HepG2 (cell line): ENCODE measurements at regions not wholly inside any gene's neighbourhood (a gene's known extent, or its start where the extent isn't known, plus 50 kb on each side); places are given as distances from the start of the nearest gene placed in this dataset.

Experiments
- DPF2 ChIP-seq: sonication (generic); formaldehyde crosslinking; IDR thresholded peaks from 2 replicates; pipeline ENCODE4 v1.4.0; 2020; ENCODE audit warnings: mild to moderate bottlenecking, low read depth, missing genetic modification reagents, borderline replicate concordance
- EP300 ChIP-seq, 3 experiments: sonication (generic) in 1 of 3; formaldehyde crosslinking in 1 of 3; IDR thresholded peaks; 2 replicates each; pipeline versions ENCODE4 v1.5.1 to v1.6.1; 2011 to 2020; ENCODE audit warnings: low read depth in 2 of 3, low read length in 2 of 3, borderline replicate concordance in 1 of 3, improper control_type of control experiment in 1 of 3, mild to moderate bottlenecking in 1 of 3, missing genetic modification reagents in 1 of 3, moderate library complexity in 1 of 3
- FLYWCH1 ChIP-seq: sonication (generic); formaldehyde crosslinking; IDR thresholded peaks from 2 replicates; pipeline ENCODE4 v1.8.1; 2023; ENCODE audit warnings: mild to moderate bottlenecking, missing genetic modification reagents
- RXRB ChIP-seq: IDR thresholded peaks from 2 replicates; pipeline ENCODE4 v1.6.1; 2016; ENCODE audit warnings: borderline replicate concordance, missing genetic modification reagents, missing compliant biosample characterization
- SRSF9 ChIP-seq: fragments of 200-400 bp; formaldehyde crosslinking; IDR thresholded peaks from 2 replicates; pipeline ENCODE4 v1.6.1; 2018; ENCODE audit warnings: borderline replicate concordance, mild to moderate bottlenecking, low read depth, low read length; ENCODE audit not compliant: insufficient read depth, poor library complexity, severe bottlenecking
- U2AF1 ChIP-seq: fragments of 200-400 bp; formaldehyde crosslinking; optimal IDR thresholded peaks from 2 replicates; pipeline ENCODE3; 2017; ENCODE audit warnings: mild to moderate bottlenecking, low read depth, low read length
- ZNF510 ChIP-seq: sonication (generic); formaldehyde crosslinking; IDR thresholded peaks from 2 replicates; pipeline ENCODE4 v1.4.0; 2020; ENCODE audit warnings: low read depth, mild to moderate bottlenecking, missing genetic modification reagents
- ZSCAN12 ChIP-seq: sonication (generic); formaldehyde crosslinking; IDR thresholded peaks from 2 replicates; pipeline ENCODE4 v1.9.0; 2021; ENCODE audit warnings: mild to moderate bottlenecking, missing genetic modification reagents
- TF ChIP-seq, protein P1 (sequence below), 2 experiments: sonication (generic) in 1 of 2; formaldehyde crosslinking in 1 of 2; IDR thresholded peaks; 2 replicates each; pipeline versions ENCODE4 v1.4.0 to v1.6.1; 2016 to 2020; ENCODE audit warnings: borderline replicate concordance in 1 of 2, low read depth in 1 of 2, mild to moderate bottlenecking in 1 of 2, missing genetic modification reagents in 1 of 2
- TF ChIP-seq, protein P2 (sequence below): sonication (generic); formaldehyde crosslinking; conservative IDR thresholded peaks from 2 replicates; pipeline ENCODE4 v1.4.0; 2020; ENCODE audit warnings: mild to moderate bottlenecking, missing genetic modification reagents, moderate library complexity
- TF ChIP-seq, protein P3 (sequence below): sonication (generic); formaldehyde crosslinking; IDR thresholded peaks from 2 replicates; pipeline ENCODE4 v1.5.0; 2020; ENCODE audit warnings: missing genetic modification reagents, mild to moderate bottlenecking, borderline replicate concordance

DNA sequence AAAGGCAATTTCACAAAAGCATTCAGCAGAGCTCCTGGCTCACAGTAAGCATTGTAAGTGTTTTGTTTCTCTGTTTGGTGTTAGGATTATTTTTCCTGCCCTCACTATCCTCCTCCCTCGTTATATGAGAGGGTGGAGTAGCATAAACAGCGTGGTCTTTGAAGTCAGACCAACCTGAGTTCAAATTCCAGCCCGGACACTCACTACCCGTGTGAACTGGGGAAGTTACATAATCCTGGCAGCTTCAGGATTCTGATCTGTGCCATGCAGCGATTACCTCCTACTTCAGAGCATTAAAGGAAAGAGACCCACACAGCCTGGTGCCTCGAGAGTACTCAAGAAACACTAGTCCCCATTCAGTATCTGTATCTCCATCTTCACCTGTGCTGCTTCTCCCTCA is 386.5 kb downstream of the INHBA start (continued):
- TF ChIP-seq, protein P1, sequence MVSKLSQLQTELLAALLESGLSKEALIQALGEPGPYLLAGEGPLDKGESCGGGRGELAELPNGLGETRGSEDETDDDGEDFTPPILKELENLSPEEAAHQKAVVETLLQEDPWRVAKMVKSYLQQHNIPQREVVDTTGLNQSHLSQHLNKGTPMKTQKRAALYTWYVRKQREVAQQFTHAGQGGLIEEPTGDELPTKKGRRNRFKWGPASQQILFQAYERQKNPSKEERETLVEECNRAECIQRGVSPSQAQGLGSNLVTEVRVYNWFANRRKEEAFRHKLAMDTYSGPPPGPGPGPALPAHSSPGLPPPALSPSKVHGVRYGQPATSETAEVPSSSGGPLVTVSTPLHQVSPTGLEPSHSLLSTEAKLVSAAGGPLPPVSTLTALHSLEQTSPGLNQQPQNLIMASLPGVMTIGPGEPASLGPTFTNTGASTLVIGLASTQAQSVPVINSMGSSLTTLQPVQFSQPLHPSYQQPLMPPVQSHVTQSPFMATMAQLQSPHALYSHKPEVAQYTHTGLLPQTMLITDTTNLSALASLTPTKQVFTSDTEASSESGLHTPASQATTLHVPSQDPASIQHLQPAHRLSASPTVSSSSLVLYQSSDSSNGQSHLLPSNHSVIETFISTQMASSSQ (IDR thresholded peaks at IDR 0.05; ENCODE audit: low read depth) = 0 out of 2 replicates have a peak, but pooled peaks have one; percentile 18
- TF ChIP-seq, protein P1 (CRISPR knock-in tag; IDR thresholded peaks at IDR 0.05; ENCODE audit: borderline replicate concordance) = no peak
- TF ChIP-seq, protein P2, sequence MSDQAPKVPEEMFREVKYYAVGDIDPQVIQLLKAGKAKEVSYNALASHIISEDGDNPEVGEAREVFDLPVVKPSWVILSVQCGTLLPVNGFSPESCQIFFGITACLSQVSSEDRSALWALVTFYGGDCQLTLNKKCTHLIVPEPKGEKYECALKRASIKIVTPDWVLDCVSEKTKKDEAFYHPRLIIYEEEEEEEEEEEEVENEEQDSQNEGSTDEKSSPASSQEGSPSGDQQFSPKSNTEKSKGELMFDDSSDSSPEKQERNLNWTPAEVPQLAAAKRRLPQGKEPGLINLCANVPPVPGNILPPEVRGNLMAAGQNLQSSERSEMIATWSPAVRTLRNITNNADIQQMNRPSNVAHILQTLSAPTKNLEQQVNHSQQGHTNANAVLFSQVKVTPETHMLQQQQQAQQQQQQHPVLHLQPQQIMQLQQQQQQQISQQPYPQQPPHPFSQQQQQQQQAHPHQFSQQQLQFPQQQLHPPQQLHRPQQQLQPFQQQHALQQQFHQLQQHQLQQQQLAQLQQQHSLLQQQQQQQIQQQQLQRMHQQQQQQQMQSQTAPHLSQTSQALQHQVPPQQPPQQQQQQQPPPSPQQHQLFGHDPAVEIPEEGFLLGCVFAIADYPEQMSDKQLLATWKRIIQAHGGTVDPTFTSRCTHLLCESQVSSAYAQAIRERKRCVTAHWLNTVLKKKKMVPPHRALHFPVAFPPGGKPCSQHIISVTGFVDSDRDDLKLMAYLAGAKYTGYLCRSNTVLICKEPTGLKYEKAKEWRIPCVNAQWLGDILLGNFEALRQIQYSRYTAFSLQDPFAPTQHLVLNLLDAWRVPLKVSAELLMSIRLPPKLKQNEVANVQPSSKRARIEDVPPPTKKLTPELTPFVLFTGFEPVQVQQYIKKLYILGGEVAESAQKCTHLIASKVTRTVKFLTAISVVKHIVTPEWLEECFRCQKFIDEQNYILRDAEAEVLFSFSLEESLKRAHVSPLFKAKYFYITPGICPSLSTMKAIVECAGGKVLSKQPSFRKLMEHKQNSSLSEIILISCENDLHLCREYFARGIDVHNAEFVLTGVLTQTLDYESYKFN (CRISPR knock-in tag) = peak; percentile 92
- TF ChIP-seq FLYWCH1 (CRISPR knock-in tag) (no peak), EP300 (IDR thresholded peaks at IDR 0.05; ENCODE audit: low read depth in 2 of 2, low read length in 2 of 2) (peak; percentile 59 to 89), EP300 (CRISPR knock-in tag; IDR thresholded peaks at IDR 0.05; ENCODE audit: borderline replicate concordance) (peak; percentile 58; the same call in 1 of the 2 replicates), ZNF510 (CRISPR knock-in tag) (no peak), DPF2 (peak; percentile 44; the same call in 1 of the 2 replicates), RXRB (CRISPR knock-in tag) (peak; percentile 81), SRSF9 (no peak), U2AF1 (no peak), ZSCAN12 (CRISPR knock-in tag) (no peak)
- TF ChIP-seq, protein P3, sequence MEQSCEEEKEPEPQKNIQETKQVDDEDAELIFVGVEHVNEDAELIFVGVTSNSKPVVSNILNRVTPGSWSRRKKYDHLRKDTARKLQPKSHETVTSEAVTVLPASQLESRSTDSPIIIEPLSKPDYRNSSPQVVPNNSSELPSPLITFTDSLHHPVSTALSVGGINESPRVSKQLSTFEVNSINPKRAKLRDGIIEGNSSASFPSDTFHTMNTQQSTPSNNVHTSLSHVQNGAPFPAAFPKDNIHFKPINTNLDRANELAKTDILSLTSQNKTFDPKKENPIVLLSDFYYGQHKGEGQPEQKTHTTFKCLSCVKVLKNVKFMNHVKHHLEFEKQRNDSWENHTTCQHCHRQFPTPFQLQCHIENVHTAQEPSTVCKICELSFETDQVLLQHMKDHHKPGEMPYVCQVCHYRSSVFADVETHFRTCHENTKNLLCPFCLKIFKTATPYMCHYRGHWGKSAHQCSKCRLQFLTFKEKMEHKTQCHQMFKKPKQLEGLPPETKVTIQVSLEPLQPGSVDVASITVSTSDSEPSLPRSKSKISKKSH (CRISPR knock-in tag) = no peak
